Endodermal cell (in vitro differentiated cells): ENCODE measurements at regions not wholly inside any gene's neighbourhood (a gene's known extent, or its start where the extent isn't known, plus 50 kb on each side); places are given as distances from the start of the nearest gene placed in this dataset.

Source experiments
- DNase-seq: peaks from one replicate; pipeline ENCODE4 v3.0.0-alpha.2; 2017
- H3K27ac ChIP-seq: 2 replicates; pipeline ENCODE4 v1.5.1; 2013; ENCODE audit warnings: mild to moderate bottlenecking, low read depth, low read length, moderate library complexity
- H3K27me3 ChIP-seq: 2 replicates; pipeline ENCODE4 v1.6.1; 2013; ENCODE audit warnings: mild to moderate bottlenecking, low read length, moderate library complexity; ENCODE audit not compliant: insufficient read depth, control insufficient read depth, poor library complexity, severe bottlenecking
- H3K36me3 ChIP-seq: 2 replicates; pipeline ENCODE4 v1.7.0; 2013; ENCODE audit warnings: mild to moderate bottlenecking, low read length, moderate library complexity; ENCODE audit not compliant: control insufficient read depth, insufficient read depth
- H3K4me1 ChIP-seq: one replicate; pipeline ENCODE4 v1.7.0; 2013; ENCODE audit warnings: low read length; ENCODE audit not compliant: control insufficient read depth, insufficient read depth
- H3K4me3 ChIP-seq: 2 replicates; pipeline ENCODE4 v1.5.1; 2013; ENCODE audit warnings: mild to moderate bottlenecking, low read length, moderate library complexity
- H3K9ac ChIP-seq: 2 replicates; pipeline ENCODE4 v1.6.1; 2013; ENCODE audit warnings: mild to moderate bottlenecking, low read length, moderate library complexity; ENCODE audit not compliant: poor library complexity, severe bottlenecking; ENCODE audit errors: extremely low read depth
- H3K9me3 ChIP-seq: 2 replicates; pipeline ENCODE4 v1.6.1; 2013; ENCODE audit warnings: mild to moderate bottlenecking, low read length, moderate library complexity; ENCODE audit not compliant: control insufficient read depth
- H3K27ac Mint-ChIP-seq: 2 replicates; pipeline ENCODE4 v1.8.0; 2020; ENCODE audit warnings: mixed read lengths
- H3K27me3 Mint-ChIP-seq: 2 replicates; pipeline ENCODE4 v1.8.0; 2021; ENCODE audit warnings: mild to moderate bottlenecking, mixed read lengths; ENCODE audit not compliant: insufficient read depth
- H3K36me3 Mint-ChIP-seq: 2 replicates; pipeline ENCODE4 v1.8.0; 2020; ENCODE audit warnings: low read depth, mixed read lengths
- H3K4me1 Mint-ChIP-seq: 2 replicates; pipeline ENCODE4 v1.8.0; 2020; ENCODE audit warnings: mixed read lengths
- H3K4me3 Mint-ChIP-seq: 2 replicates; pipeline ENCODE4 v1.8.0; 2020; ENCODE audit warnings: mild to moderate bottlenecking, moderate library complexity, mixed read lengths
- H3K9me3 Mint-ChIP-seq: 2 replicates; pipeline ENCODE4 v1.8.0; 2020; ENCODE audit warnings: mild to moderate bottlenecking, mixed read lengths
- CTCF ChIP-seq: fragments of 200-600 bp; sonication (generic); conservative IDR thresholded peaks from 2 replicates; pipeline ENCODE4 v1.5.0; 2021; ENCODE audit warnings: antibody characterized with exemption, mild to moderate bottlenecking
- WGBS, 2 experiments: methylation state at CpG; one replicate each; pipeline versions ENCODE4 v1.1.5 to v1.1.7; 2013; ENCODE audit warnings: missing lambda C conversion rate in 2 of 2, mixed read lengths in 1 of 2; ENCODE audit not compliant: insufficient coverage in 1 of 2, insufficient read length in 1 of 2; 5-methylcytosine and 5-hydroxymethylcytosine counted together

GRCh38 chr15:27619204-27619603 lies 479.9 kb downstream of the OCA2 start:
- Histone ChIP-seq H3K4me1 (no peaks in the 10 kb centered on the region), H3K27me3 (no peaks in the 10 kb centered on the region), H3K9me3 (no peaks in the 10 kb centered on the region), H3K36me3 (no peaks in the 10 kb centered on the region), H3K9ac (no peak overlapping the region), H3K27ac (no peak overlapping the region), H3K4me3 (no peak overlapping the region)
- Mint-ChIP-seq H3K9me3 (no peaks in the 10 kb centered on the region), H3K4me1 (peaks cover 1% of the 10 kb centered on the region), H3K4me3 (no peak overlapping the region), H3K27me3 (no peaks in the 10 kb centered on the region), H3K27ac (no peak overlapping the region), H3K36me3 (no peaks in the 10 kb centered on the region)
- WGBS, 2 experiments, result 83 to 88% methylated on average over 1 to 8 of the region's 8 CpGs
- no peak for DNase-seq
- no peak for TF ChIP-seq CTCF

GRCh38 chr15:27617013-27617412 lies 482.1 kb downstream of the OCA2 start:
- no peak for DNase-seq
- no peaks in the 10 kb centered on the region for H3K9me3 Mint-ChIP-seq
- no peak overlapping the region for H3K4me3 Mint-ChIP-seq
- no peaks in the 10 kb centered on the region for H3K36me3 Mint-ChIP-seq
- Histone ChIP-seq H3K27me3 (no peaks in the 10 kb centered on the region), H3K9me3 (no peaks in the 10 kb centered on the region), H3K4me3 (no peak overlapping the region), H3K4me1 (no peaks in the 10 kb centered on the region), H3K9ac (no peak overlapping the region), H3K27ac (no peak overlapping the region), H3K36me3 (no peaks in the 10 kb centered on the region)
- H3K27ac Mint-ChIP-seq, result no peak overlapping the region
- no peak for TF ChIP-seq CTCF
- no peaks in the 10 kb centered on the region for H3K27me3 Mint-ChIP-seq
- no peaks in the 10 kb centered on the region for H3K4me1 Mint-ChIP-seq
- 81% methylated on average over 3 of the region's 3 CpGs; no CpG with 5 or more reads in 1 of the 2 experiments for WGBS, 2 experiments

GRCh38 chr15:27608248-27608647 lies 490.9 kb downstream of the OCA2 start:
- Mint-ChIP-seq H3K27ac (no peak overlapping the region), H3K27me3 (no peaks in the 10 kb centered on the region), H3K4me3 (no peak overlapping the region)

More at GRCh38 chr15:27608248-27608647, 490.9 kb downstream of the OCA2 start:
- Mint-ChIP-seq H3K4me1 (no peaks in the 10 kb centered on the region), H3K9me3 (peaks cover 12% of the 10 kb centered on the region), H3K36me3 (no peaks in the 10 kb centered on the region)
- peak; percentile 28 for TF ChIP-seq CTCF
- no peak for DNase-seq
- H3K27ac ChIP-seq, result no peak overlapping the region
- WGBS, 2 experiments, result 72 to 85% methylated on average over 2 to 3 of the region's 3 CpGs
- no peaks in the 10 kb centered on the region for H3K4me1 ChIP-seq
- no peaks in the 10 kb centered on the region for H3K9me3 ChIP-seq
- H3K4me3 ChIP-seq, result no peak overlapping the region
- no peak overlapping the region for H3K9ac ChIP-seq
- H3K36me3 ChIP-seq, result no peaks in the 10 kb centered on the region
- H3K27me3 ChIP-seq, result no peaks in the 10 kb centered on the region
